GM18861 (cell line): ENCODE measurements at regions not wholly inside any gene's neighbourhood (a gene's known extent, or its start where the extent isn't known, plus 50 kb on each side); places are given as distances from the start of the nearest gene placed in this dataset.
"Not testable (repeated sequence)": the region's sequence is repeated elsewhere in the genome, so short reads cannot be mapped to it uniquely, and the experiment has no call there.

Experiments used
- ATAC-seq: cut with Tn5 transposase; IDR thresholded peaks from one replicate; pipeline ENCODE4 v1.9.1; 2021; ENCODE audit not compliant: unreplicated experiment

GRCh38 chr7:68914006-68914405 lies 684.3 kb upstream of the AUTS2 start:
- no peak for ATAC-seq

GRCh38 chr7:68917041-68917651 lies 681.1 kb upstream of the AUTS2 start:
- no peak for ATAC-seq

GRCh38 chr7:68918621-68919020 lies 679.7 kb upstream of the AUTS2 start:
- ATAC-seq: no peak

GRCh38 chr7:68922850-68923249 lies 675.4 kb upstream of the AUTS2 start:
- no peak for ATAC-seq

- ATAC-seq: no peak
Measured at GRCh38 chr7:68925241-68925640, 673.0 kb upstream of the AUTS2 start.

GRCh38 chr7:68929781-68930261 lies 668.5 kb upstream of the AUTS2 start:
- ATAC-seq: no peak

GRCh38 chr7:68936471-68937035 lies 661.7 kb upstream of the AUTS2 start:
- no peak for ATAC-seq

GRCh38 chr7:68938151-68938550 lies 660.1 kb upstream of the AUTS2 start:
- no peak for ATAC-seq

GRCh38 chr7:68943786-68944185 lies 654.5 kb upstream of the AUTS2 start:
- ATAC-seq: no peak

- ATAC-seq: no peak
Measured at GRCh38 chr7:68955656-68956055, 642.6 kb upstream of the AUTS2 start.

- no peak for ATAC-seq
Measured at GRCh38 chr7:68958571-68958970, 639.7 kb upstream of the AUTS2 start.

- ATAC-seq: no peak
Measured at GRCh38 chr7:68963552-68963951, 634.7 kb upstream of the AUTS2 start.

GRCh38 chr7:68964060-68964459 lies 634.2 kb upstream of the AUTS2 start:
- no peak for ATAC-seq

- ATAC-seq: no peak
Measured at GRCh38 chr7:68965351-68965750, 632.9 kb upstream of the AUTS2 start.

- no peak for ATAC-seq
Measured at GRCh38 chr7:68967598-68967997, 630.7 kb upstream of the AUTS2 start.

- ATAC-seq: no peak
Measured at GRCh38 chr7:68969571-68969970, 628.7 kb upstream of the AUTS2 start.

- no peak for ATAC-seq
Measured at GRCh38 chr7:68971634-68972340, 626.5 kb upstream of the AUTS2 start.

GRCh38 chr7:68977385-68978055 lies 620.8 kb upstream of the AUTS2 start:
- no peak for ATAC-seq

GRCh38 chr7:68978710-68979109 lies 619.6 kb upstream of the AUTS2 start:
- ATAC-seq: no peak

GRCh38 chr7:68980011-68980410 lies 618.3 kb upstream of the AUTS2 start:
- no peak for ATAC-seq

- not testable (repeated sequence) for ATAC-seq
Measured at GRCh38 chr7:68980432-68980831, 617.8 kb upstream of the AUTS2 start.

GRCh38 chr7:68984306-68984705 lies 614.0 kb upstream of the AUTS2 start:
- no peak for ATAC-seq
